GM21825 (cell line): ENCODE measurements at regions not wholly inside any gene's neighbourhood (a gene's known extent, or its start where the extent isn't known, plus 50 kb on each side); places are given as distances from the start of the nearest gene placed in this dataset.
"Not testable (repeated sequence)": the region's sequence is repeated elsewhere in the genome, so short reads cannot be mapped to it uniquely, and the experiment has no call there.

Experiments
- ATAC-seq: cut with Tn5 transposase; IDR thresholded peaks from one replicate; pipeline ENCODE4 v1.9.1; 2021; ENCODE audit warnings: mild to moderate bottlenecking, moderate library complexity; ENCODE audit not compliant: unreplicated experiment

- no peak for ATAC-seq
Observed at GRCh38 chr6:170221052-170221752, 69.7 kb downstream of the DLL1 start.

- not testable (repeated sequence) for ATAC-seq
Observed at GRCh38 chr6:170213637-170214018, 77.2 kb downstream of the DLL1 start.

GRCh38 chr6:170212956-170213636 is 77.8 kb downstream of the DLL1 start:
- no peak for ATAC-seq

- ATAC-seq = no peak
Observed at GRCh38 chr6:170212051-170212756, 78.7 kb downstream of the DLL1 start.

- ATAC-seq = no peak
Observed at GRCh38 chr6:170211404-170212025, 79.4 kb downstream of the DLL1 start.

- ATAC-seq = no peak
Observed at GRCh38 chr6:170210651-170211403, 80.1 kb downstream of the DLL1 start.

- no peak for ATAC-seq
Observed at GRCh38 chr6:170210026-170210390, 80.9 kb downstream of the DLL1 start.

- no peak for ATAC-seq
Observed at GRCh38 chr6:170209354-170210025, 81.4 kb downstream of the DLL1 start.

GRCh38 chr6:170208651-170209353 is 82.1 kb downstream of the DLL1 start:
- no peak for ATAC-seq

- no peak for ATAC-seq
Observed at GRCh38 chr6:170208182-170208601, 82.7 kb downstream of the DLL1 start.

- no peak for ATAC-seq
Observed at GRCh38 chr6:170207586-170208181, 83.2 kb downstream of the DLL1 start.

- no peak for ATAC-seq
Observed at GRCh38 chr6:170206851-170207431, 83.9 kb downstream of the DLL1 start.

GRCh38 chr6:170206317-170206621 is 84.6 kb downstream of the DLL1 start:
- no peak for ATAC-seq

- no peak for ATAC-seq
Observed at GRCh38 chr6:170205534-170206316, 85.2 kb downstream of the DLL1 start.

- ATAC-seq = no peak
Observed at GRCh38 chr6:170205126-170205525, 85.8 kb downstream of the DLL1 start.

GRCh38 chr6:170203212-170203611 is 87.7 kb downstream of the DLL1 start:
- ATAC-seq = no peak

- ATAC-seq = no peak
Observed at GRCh38 chr6:170202416-170203135, 88.3 kb downstream of the DLL1 start.

- no peak for ATAC-seq
Observed at GRCh38 chr6:170201361-170201760, 89.5 kb downstream of the DLL1 start.
